ENCODE measurements at regions not wholly inside any gene's neighbourhood (a gene's known extent, or its start where the extent isn't known, plus 50 kb on each side); places are given as distances from the start of the nearest gene placed in this dataset.
"Not testable (repeated sequence)": the region's sequence is repeated elsewhere in the genome, so short reads cannot be mapped to it uniquely, and the experiment has no call there.

GRCh38 chrX:37509349-37509748 is 62.1 kb upstream of the LANCL3 start:
- H3K27ac ChIP-seq: no peak overlapping the region
- H3K4me3 ChIP-seq: no peak overlapping the region
- no peaks in the 10 kb centered on the region for H3K4me1 ChIP-seq
- H3K9me3 ChIP-seq: no peaks in the 10 kb centered on the region
- WGBS, 2 donors: 22 to 25% methylated on average over 2 to 4 of the region's 4 CpGs
- H3K36me3 ChIP-seq: no peaks in the 10 kb centered on the region
- H3K27me3 ChIP-seq: no peaks in the 10 kb centered on the region
- ATAC-seq (ENCODE audit: low FRiP score in 2 of 2) (no peak), DNase-seq (no peak)
- TF ChIP-seq POLR2A (IDR thresholded peaks at IDR 0.05) (no peak), CTCF (IDR thresholded peaks at IDR 0.05) (peak in 2 of 6 experiments; percentile 29 to 33)

- H3K36me3 ChIP-seq; DNase-seq; H3K4me3 ChIP-seq; H3K27ac ChIP-seq; ATAC-seq (ENCODE audit: low FRiP score in 2 of 2); H3K4me1 ChIP-seq; H3K9me3 ChIP-seq; H3K27me3 ChIP-seq: not testable (repeated sequence)
- WGBS, 2 donors: no CpG with 5 or more reads among the region's 1 CpG
These were observed 54.9 kb upstream of the LANCL3 start for GRCh38 chrX:37516512-37516911.

- WGBS, 2 donors: 71 to 88% methylated on average over 4 of the region's 4 CpGs
- H3K4me1 ChIP-seq; H3K4me3 ChIP-seq; H3K27me3 ChIP-seq; DNase-seq; H3K27ac ChIP-seq; H3K36me3 ChIP-seq; ATAC-seq (ENCODE audit: low FRiP score in 2 of 2); H3K9me3 ChIP-seq: not testable (repeated sequence)
These were observed 52.2 kb upstream of the LANCL3 start for GRCh38 chrX:37519261-37519660.

- ATAC-seq (ENCODE audit: low FRiP score in 2 of 2): not testable (repeated sequence)
- WGBS, 2 donors: 69 to 73% methylated on average over 3 to 4 of the region's 4 CpGs
These were observed 50.5 kb upstream of the LANCL3 start for GRCh38 chrX:37520860-37521450.

More at GRCh38 chrX:37520860-37521450, 50.5 kb upstream of the LANCL3 start:
- not testable (repeated sequence) for H3K27ac ChIP-seq, DNase-seq, H3K9me3 ChIP-seq, H3K4me3 ChIP-seq, H3K27me3 ChIP-seq, H3K4me1 ChIP-seq, H3K36me3 ChIP-seq
